GM18873 (cell line): ENCODE measurements at regions not wholly inside any gene's neighbourhood (a gene's known extent, or its start where the extent isn't known, plus 50 kb on each side); places are given as distances from the start of the nearest gene placed in this dataset.
"Not testable (repeated sequence)": the region's sequence is repeated elsewhere in the genome, so short reads cannot be mapped to it uniquely, and the experiment has no call there.

ENCODE experiments used
- ATAC-seq: cut with Tn5 transposase; IDR thresholded peaks from one replicate; pipeline ENCODE4 v1.9.1; 2021; ENCODE audit warnings: mild to moderate bottlenecking, moderate library complexity, moderate number of reproducible peaks; ENCODE audit not compliant: unreplicated experiment, low FRiP score

GRCh38 chr10:81348003-81348402 lies 527.0 kb upstream of the NRG3 start:
- ATAC-seq: no peak

- no peak for ATAC-seq
Measured at GRCh38 chr10:81367132-81367531, 507.9 kb upstream of the NRG3 start.

DNA sequence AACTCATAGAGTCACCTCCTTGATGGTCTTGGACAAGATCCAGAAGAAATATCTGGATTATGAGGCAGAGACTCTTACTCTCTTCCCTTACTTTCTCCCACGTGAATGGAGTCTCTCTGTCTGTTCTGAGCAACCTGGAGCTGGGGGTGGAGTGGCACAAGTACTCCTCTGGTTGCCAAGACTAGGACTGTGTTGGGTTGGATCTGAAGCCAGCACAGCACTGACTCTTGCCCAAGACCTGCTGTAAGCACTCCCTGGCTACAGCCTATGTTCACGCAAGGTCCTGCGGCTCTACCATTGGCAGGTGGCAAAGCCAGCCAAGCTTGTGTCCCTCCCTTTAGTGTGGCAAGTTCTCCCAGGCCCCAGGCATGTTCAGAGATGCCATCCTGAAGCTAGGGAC lies 488.2 kb upstream of the NRG3 start:
- ATAC-seq: no peak

GRCh38 chr10:81403451-81403850 lies 471.5 kb upstream of the NRG3 start:
- no peak for ATAC-seq

GRCh38 chr10:81405399-81405798 lies 469.6 kb upstream of the NRG3 start:
- ATAC-seq: no peak

DNA sequence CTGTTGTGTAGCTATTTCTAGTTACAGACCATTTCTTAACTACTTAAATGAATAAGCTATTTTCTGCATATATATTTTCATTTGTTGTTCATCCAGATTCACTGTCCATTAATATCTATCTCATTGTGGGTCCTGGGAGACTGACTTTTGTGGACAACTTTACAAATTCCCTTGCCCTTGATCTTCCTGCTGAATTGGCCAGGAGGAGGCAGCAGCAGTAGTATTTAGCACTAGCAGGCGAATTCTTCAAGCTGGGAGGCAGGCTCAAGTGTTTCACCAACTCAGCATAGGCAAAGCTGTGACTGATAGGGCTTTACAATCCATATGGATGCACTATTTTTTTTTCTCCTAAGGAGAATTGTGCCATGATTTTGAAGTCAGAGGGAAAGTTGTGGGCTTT lies 461.0 kb upstream of the NRG3 start:
- ATAC-seq: no peak

DNA sequence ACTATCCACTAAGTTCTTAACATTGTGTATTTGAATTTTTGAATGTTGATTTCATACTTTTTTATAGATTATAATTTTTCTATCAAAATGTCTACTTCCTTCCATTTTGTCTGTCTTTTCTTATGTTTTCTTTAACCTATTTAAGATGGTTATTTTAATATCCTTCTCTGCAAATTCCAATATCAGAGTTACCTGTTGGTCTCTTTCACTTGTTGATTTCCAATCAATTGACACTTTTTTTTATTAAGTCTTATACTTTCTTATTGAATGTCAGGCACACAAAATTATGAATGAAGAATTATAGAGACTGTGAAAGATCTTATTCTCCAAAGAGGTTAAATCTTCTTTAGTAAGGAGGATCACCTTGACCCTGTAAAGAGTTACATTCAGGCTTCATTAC lies 448.3 kb upstream of the NRG3 start:
- ATAC-seq: no peak

DNA sequence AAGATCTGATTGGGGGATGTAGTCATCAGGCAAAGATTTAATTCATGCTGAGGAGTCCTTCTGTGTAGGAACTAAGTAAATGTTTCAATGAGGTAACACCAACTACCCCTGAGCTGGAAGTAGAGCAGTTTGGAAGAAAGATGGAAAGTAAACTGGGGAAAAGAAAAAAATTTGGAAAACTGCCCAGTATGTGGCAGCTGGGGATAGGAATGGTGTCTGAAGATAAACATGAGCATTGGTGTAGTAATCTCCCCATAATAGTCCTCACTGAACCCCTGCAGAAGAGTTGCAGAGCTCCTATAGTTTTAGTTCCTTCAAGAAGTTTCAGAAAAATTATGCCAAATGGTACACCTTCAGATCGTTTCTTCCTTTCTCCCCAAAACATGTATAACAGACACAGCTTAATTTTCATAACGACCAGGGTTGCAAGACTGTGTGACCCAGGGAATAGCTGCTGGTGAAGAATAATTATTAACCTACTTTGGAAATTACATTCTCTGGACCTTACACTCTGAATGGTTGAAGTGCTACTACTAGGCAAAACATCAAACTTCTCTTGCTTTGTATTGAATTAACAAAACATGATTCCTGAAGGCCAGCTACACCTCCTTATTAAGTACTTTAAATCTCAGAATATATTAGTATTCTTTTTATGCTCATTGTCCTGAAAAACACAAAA lies 446.4 kb upstream of the NRG3 start:
- no peak for ATAC-seq

- no peak for ATAC-seq
Measured at GRCh38 chr10:81439445-81439844, 435.5 kb upstream of the NRG3 start.

- not testable (repeated sequence) for ATAC-seq
Measured at GRCh38 chr10:81441624-81442023, 433.4 kb upstream of the NRG3 start.

DNA sequence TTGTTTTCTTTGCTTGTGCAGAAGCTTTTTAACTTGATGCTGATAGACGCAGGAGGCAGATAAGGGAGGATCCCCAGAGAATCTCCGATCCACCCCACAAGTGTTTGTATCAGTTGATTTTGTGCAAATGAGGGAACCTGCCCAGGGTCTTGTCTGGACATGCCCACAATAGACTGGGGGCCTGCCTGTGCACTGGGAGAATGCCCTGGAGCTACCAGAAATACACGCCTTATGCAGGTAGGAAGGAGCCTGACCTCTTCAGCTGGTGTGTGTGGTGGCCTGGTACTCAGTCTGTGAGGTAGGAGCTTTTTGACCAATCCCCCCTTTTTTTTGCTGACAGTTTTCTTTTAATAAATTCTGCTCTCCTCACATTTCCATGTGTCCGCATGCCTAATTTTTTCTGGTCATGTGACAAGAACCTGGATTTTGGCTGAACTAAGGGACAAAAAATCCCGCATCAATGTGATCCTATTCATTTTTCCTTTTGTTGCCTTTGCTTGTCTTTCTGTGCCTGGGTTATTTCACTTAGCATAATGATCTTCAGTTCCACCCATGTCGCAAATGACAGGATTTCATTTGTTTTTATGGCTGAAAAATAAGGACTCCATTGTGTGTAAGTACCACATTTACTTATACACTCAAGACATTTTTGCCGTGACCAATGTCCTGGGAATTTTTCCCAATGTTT lies 430.6 kb upstream of the NRG3 start:
- no peak for ATAC-seq

- no peak for ATAC-seq
Measured at GRCh38 chr10:81450651-81451050, 424.3 kb upstream of the NRG3 start.

GRCh38 chr10:81472927-81473470 lies 402.0 kb upstream of the NRG3 start:
- no peak for ATAC-seq

DNA sequence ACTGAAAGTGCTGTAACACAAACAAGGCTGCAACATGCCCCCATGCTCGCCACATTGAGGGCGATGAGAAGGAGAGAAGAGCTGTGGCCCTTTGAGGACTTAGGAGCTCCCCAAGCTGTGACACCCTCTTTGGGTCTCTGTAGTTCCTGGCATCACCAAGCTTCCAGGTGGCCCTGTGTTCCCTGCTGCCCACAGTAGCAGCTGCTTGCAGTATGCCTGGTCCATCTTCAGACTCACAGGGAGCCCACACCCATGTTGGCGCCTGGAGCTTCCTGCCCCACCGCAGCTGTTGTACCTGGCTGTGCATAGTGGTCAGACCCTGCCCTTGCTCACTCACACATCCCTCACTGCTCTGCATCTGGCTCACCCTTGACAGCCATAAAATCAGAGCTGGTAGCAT lies 401.2 kb upstream of the NRG3 start:
- no peak for ATAC-seq

DNA sequence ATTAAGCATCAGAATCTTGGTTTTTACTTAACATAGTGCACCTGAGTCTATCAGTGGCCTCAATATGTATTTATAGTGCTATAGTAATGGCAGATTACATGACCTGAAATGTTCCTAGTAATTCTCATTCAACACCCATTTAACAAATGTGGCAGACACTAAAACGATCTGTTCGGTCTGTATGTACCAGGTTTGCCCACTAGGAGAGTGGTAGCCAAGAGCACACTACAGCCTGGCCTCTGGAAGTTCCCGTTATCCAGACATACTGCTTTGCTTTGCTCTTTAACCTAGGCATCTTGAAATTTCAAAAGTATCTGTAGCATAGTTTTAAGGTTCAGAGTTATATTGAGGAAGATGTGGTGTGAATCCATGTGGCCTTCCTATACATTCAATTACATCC lies 395.7 kb upstream of the NRG3 start:
- ATAC-seq: no peak

DNA sequence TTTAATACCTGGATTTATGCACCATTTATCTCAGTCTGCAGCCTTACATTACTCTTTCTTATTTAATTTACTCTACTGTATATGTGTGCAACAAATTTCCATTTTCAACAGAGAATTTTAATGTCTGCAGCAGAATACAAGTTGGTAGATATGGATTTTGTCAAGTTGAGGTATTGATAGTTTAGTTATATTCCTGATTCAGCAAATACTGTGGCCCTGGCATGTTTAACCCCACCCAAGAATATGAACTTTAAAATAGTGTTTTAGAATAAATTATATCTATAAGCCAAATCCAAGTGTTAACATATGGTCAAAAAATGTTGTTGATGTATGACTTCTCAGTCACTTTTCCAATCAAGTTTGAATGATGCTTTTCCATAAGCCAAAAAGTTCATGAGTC lies 378.4 kb upstream of the NRG3 start:
- ATAC-seq: no peak

DNA sequence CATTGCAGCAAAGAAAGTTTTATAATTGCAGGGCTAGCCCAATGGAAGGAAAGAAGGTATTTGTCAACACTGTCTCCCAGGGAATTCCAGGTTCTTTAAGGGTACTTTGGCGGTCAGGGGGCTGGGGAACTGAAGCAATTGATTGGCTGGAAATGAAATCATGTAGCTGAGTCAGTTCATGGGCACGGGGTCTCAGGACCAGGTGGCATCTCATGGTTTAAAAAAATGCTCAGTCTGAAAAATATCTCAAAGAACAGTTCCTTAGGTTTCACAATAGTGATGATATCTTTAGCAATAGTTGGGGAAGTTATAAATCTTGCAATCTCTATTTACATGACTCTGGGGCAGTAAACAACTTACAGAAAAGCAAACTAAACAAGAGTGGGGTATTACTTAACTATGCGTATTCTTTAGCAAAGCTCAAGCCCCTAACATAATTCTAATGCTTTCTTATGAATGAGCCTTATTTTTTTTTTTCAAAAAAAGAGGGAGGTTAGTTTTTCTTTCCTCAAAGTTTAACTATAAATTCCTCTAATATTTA lies 376.9 kb upstream of the NRG3 start:
- no peak for ATAC-seq

DNA sequence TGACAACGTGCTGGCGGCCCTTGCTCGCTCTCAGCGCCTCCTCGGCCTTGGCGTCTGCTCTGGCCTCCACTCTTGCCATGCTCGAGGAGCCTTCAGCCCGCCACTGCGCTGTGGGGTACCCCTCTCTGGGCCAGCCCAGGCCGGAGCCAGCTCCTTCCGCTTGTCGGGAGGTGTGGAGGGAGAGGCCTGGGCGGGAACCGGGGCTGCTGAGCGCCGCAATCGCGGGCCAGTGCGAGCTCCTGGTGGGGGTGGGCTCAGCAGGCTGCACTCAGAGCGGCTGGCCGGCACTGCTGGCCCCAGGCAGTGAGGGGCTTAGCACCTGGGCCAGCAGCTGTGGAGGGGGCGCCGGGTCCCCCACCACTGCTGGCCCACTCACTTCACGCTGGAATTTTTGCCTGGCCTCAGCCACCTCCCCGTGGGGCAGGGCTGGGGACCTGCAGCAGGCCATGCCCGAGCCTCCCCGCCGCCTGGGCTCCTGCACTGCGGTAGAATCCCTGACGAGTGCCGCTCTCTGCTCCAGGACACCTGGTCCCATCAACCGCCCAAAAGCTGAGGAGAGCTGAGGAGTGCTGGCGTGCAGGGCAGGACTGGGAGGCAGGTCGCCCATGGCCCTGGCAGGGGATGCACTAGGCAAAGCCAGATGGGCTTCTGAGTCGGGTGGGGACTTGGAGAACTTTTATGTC lies 372.2 kb upstream of the NRG3 start:
- ATAC-seq: no peak

- not testable (repeated sequence) for ATAC-seq
Measured at GRCh38 chr10:81505777-81506176, 369.2 kb upstream of the NRG3 start.

DNA sequence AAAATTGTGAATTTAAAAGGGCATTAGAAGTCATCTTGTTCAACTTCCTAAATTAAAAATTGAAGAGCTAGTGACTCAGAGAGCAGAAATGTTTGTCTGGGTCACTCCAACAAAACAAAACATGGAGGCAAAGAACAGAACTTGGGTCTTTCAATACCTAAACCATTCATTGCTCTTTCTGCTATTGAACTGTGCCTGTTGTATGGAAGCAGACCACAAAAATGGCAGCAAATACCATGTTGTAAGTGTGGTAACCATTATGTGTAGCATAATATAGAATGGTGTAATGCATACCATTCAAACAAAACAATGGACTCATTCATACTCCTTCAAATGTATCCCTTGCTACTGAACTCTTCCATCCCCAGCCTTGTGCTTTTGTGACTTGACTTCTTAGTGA lies 360.2 kb upstream of the NRG3 start:
- ATAC-seq: no peak

GRCh38 chr10:81520688-81521087 lies 354.3 kb upstream of the NRG3 start:
- no peak for ATAC-seq
